Suprapubic skin (tissue), 4 donors: ENCODE measurements at regions not wholly inside any gene's neighbourhood (a gene's known extent, or its start where the extent isn't known, plus 50 kb on each side); places are given as distances from the start of the nearest gene placed in this dataset.

Source experiments
- DNase-seq, 2 donors: peaks; one replicate each; pipeline ENCODE4 v3.0.0-alpha.2; 2019; ENCODE audit warnings: low spot score in 2 of 2
- H3K27ac ChIP-seq: fragments of 200-600 bp; sonication (generic); one replicate; pipeline ENCODE4 v1.5.1; 2019
- H3K27me3 ChIP-seq: fragments of 200-600 bp; sonication (generic); one replicate; pipeline ENCODE4 v1.5.1; 2019
- H3K36me3 ChIP-seq: fragments of 200-600 bp; sonication (generic); one replicate; pipeline ENCODE4 v1.5.1; 2019
- H3K4me1 ChIP-seq: fragments of 200-600 bp; sonication (generic); one replicate; pipeline ENCODE4 v1.5.1; 2019
- H3K4me3 ChIP-seq: fragments of 200-600 bp; sonication (generic); one replicate; pipeline ENCODE4 v1.5.1; 2019; ENCODE audit warnings: mild to moderate bottlenecking
- H3K9me3 ChIP-seq: fragments of 200-600 bp; sonication (generic); one replicate; pipeline ENCODE4 v1.5.1; 2019
- EP300 ChIP-seq: sonication (generic); formaldehyde crosslinking; IDR thresholded peaks from one replicate; pipeline ENCODE4 v1.6.1; 2017; ENCODE audit warnings: antibody characterized with exemption
- POLR2A ChIP-seq, 2 donors: fragments of 450-650 bp; IDR thresholded peaks; one replicate each; pipeline ENCODE4 v1.6.1; 2017; ENCODE audit warnings: antibody characterized with exemption in 2 of 2, mild to moderate bottlenecking in 2 of 2, moderate library complexity in 2 of 2
- POLR2AphosphoS5 ChIP-seq, 3 donors: sonication (generic); formaldehyde crosslinking; IDR thresholded peaks; one replicate each; pipeline ENCODE4 v1.6.1; 2017; ENCODE audit warnings: antibody characterized with exemption in 3 of 3
- WGBS: methylation state at CpG from one replicate; pipeline ENCODE4 v1.1.5; 2018; 5-methylcytosine and 5-hydroxymethylcytosine counted together
- TF ChIP-seq, protein P1 (sequence below), 2 donors: fragments of 200-600 bp in 1 of 2; fragments of 450-650 bp in 1 of 2; sonication (generic) in 1 of 2; IDR thresholded peaks; one replicate each; pipeline ENCODE4 v1.5.1; 2016 to 2019; ENCODE audit warnings: antibody characterized with exemption in 2 of 2, mild to moderate bottlenecking in 1 of 2, moderate library complexity in 1 of 2

DNA sequence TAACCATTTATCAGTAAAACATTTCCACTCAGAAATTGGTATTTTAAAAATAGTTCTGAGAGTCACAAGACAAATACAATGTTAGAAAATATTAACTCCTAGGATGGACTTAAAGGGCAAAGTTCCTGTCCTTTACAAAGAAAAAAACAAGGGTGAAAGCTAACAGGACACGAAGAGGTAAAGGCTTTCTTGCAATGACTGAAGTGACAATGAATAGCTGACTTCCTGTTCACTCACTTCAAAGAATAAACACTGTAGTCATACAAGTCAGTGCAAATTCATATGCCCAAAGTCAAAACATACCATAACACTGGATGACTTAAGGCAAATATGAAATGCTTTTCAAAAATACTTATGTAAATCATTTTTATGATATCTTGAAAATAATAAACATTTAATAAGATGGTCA, 1389.8 kb upstream of the ALCAM start:
- no peak for DNase-seq
- Histone ChIP-seq H3K27me3 (no peaks in the 10 kb centered on the region), H3K27ac (no peak overlapping the region), H3K4me3 (no peak overlapping the region), H3K9me3 (no peaks in the 10 kb centered on the region), H3K4me1 (no peaks in the 10 kb centered on the region), H3K36me3 (no peaks in the 10 kb centered on the region)
- no peak for TF ChIP-seq POLR2A (IDR thresholded peaks at IDR 0.05)
- TF ChIP-seq EP300 = no peak
- TF ChIP-seq, protein P1, sequence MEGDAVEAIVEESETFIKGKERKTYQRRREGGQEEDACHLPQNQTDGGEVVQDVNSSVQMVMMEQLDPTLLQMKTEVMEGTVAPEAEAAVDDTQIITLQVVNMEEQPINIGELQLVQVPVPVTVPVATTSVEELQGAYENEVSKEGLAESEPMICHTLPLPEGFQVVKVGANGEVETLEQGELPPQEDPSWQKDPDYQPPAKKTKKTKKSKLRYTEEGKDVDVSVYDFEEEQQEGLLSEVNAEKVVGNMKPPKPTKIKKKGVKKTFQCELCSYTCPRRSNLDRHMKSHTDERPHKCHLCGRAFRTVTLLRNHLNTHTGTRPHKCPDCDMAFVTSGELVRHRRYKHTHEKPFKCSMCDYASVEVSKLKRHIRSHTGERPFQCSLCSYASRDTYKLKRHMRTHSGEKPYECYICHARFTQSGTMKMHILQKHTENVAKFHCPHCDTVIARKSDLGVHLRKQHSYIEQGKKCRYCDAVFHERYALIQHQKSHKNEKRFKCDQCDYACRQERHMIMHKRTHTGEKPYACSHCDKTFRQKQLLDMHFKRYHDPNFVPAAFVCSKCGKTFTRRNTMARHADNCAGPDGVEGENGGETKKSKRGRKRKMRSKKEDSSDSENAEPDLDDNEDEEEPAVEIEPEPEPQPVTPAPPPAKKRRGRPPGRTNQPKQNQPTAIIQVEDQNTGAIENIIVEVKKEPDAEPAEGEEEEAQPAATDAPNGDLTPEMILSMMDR (IDR thresholded peaks at IDR 0.05) = no peak
- TF ChIP-seq POLR2AphosphoS5 (IDR thresholded peaks at IDR 0.05) = no peak
- WGBS = 25% methylated on average over 1 of the region's 1 CpG

- Histone ChIP-seq H3K27ac (no peak overlapping the region), H3K4me1 (no peaks in the 10 kb centered on the region), H3K9me3 (no peaks in the 10 kb centered on the region), H3K27me3 (no peaks in the 10 kb centered on the region), H3K36me3 (no peaks in the 10 kb centered on the region), H3K4me3 (no peak overlapping the region)
- no peak for DNase-seq
- no peak for TF ChIP-seq EP300
- TF ChIP-seq POLR2AphosphoS5 (IDR thresholded peaks at IDR 0.05) = no peak
- TF ChIP-seq, protein P1 (IDR thresholded peaks at IDR 0.05) = no peak
- TF ChIP-seq POLR2A (IDR thresholded peaks at IDR 0.05) = no peak
- WGBS = 58% methylated on average over 2 of the region's 2 CpGs
Observed at GRCh38 chr3:103977417-103977816, 1389.3 kb upstream of the ALCAM start.

GRCh38 chr3:103991461-103992115, 1375.1 kb upstream of the ALCAM start:
- Histone ChIP-seq H3K36me3 (no peaks in the 10 kb centered on the region), H3K27ac (no peak overlapping the region), H3K27me3 (no peaks in the 10 kb centered on the region), H3K4me3 (no peak overlapping the region), H3K4me1 (no peaks in the 10 kb centered on the region), H3K9me3 (no peaks in the 10 kb centered on the region)
- TF ChIP-seq POLR2A (IDR thresholded peaks at IDR 0.05) = no peak
- TF ChIP-seq, protein P1 (IDR thresholded peaks at IDR 0.05) = no peak
- TF ChIP-seq POLR2AphosphoS5 (IDR thresholded peaks at IDR 0.05) = no peak
- TF ChIP-seq EP300 = no peak
- no peak for DNase-seq
- WGBS = 68% methylated on average over 9 of the region's 10 CpGs

GRCh38 chr3:103992469-103992868, 1374.2 kb upstream of the ALCAM start:
- TF ChIP-seq EP300 (no peak), POLR2A (IDR thresholded peaks at IDR 0.05) (no peak), POLR2AphosphoS5 (IDR thresholded peaks at IDR 0.05) (no peak)
- TF ChIP-seq, protein P1 (IDR thresholded peaks at IDR 0.05) = no peak
- 78% methylated on average over 5 of the region's 5 CpGs for WGBS
- H3K4me3 ChIP-seq = no peak overlapping the region

GRCh38 chr3:104004956-104005355, 1361.8 kb upstream of the ALCAM start:
- Histone ChIP-seq H3K4me1 (no peaks in the 10 kb centered on the region), H3K4me3 (no peak overlapping the region), H3K27ac (no peak overlapping the region), H3K36me3 (no peaks in the 10 kb centered on the region), H3K9me3 (no peaks in the 10 kb centered on the region), H3K27me3 (no peaks in the 10 kb centered on the region)
- DNase-seq = no peak
- no peak for TF ChIP-seq EP300
- no peak for TF ChIP-seq POLR2AphosphoS5 (IDR thresholded peaks at IDR 0.05)
- no peak for TF ChIP-seq POLR2A (IDR thresholded peaks at IDR 0.05)
- TF ChIP-seq, protein P1 (IDR thresholded peaks at IDR 0.05) = no peak
- WGBS = 100% methylated on average over 1 of the region's 1 CpG

More at GRCh38 chr3:103992469-103992868, 1374.2 kb upstream of the ALCAM start:
- Histone ChIP-seq H3K4me1 (no peaks in the 10 kb centered on the region), H3K27me3 (no peaks in the 10 kb centered on the region), H3K9me3 (no peaks in the 10 kb centered on the region), H3K36me3 (no peaks in the 10 kb centered on the region), H3K27ac (no peak overlapping the region)
- DNase-seq = no peak
